Chondrocyte (in vitro differentiated cells): ENCODE measurements at regions not wholly inside any gene's neighbourhood (a gene's known extent, or its start where the extent isn't known, plus 50 kb on each side); places are given as distances from the start of the nearest gene placed in this dataset.

ENCODE experiments used
- DNase-seq: peaks from one replicate; pipeline ENCODE4 v3.0.0; 2021; ENCODE audit warnings: mixed read lengths, low spot score
- H3K27ac Mint-ChIP-seq: one replicate; pipeline ENCODE4 v1.8.0; 2021; ENCODE audit warnings: mild to moderate bottlenecking, moderate library complexity, mixed read lengths; ENCODE audit not compliant: unreplicated experiment
- H3K27me3 Mint-ChIP-seq: 2 replicates; pipeline ENCODE4 v1.8.0; 2021; ENCODE audit warnings: low read depth, mixed read lengths
- H3K36me3 Mint-ChIP-seq: 2 replicates; pipeline ENCODE4 v1.8.0; 2021; ENCODE audit warnings: low read depth, mixed read lengths
- H3K4me1 Mint-ChIP-seq: 2 replicates; pipeline ENCODE4 v1.8.0; 2021; ENCODE audit warnings: low read depth, mild to moderate bottlenecking, mixed read lengths
- H3K4me3 Mint-ChIP-seq: one replicate; pipeline ENCODE4 v1.8.0; 2021; ENCODE audit warnings: mild to moderate bottlenecking, moderate library complexity, mixed read lengths; ENCODE audit not compliant: unreplicated experiment
- H3K9me3 Mint-ChIP-seq: 2 replicates; pipeline ENCODE4 v1.8.0; 2021; ENCODE audit warnings: low read depth, mixed read lengths
- CTCF ChIP-seq: fragments of 200-600 bp; sonication (generic); IDR thresholded peaks from 2 replicates; pipeline ENCODE4 v1.5.0; 2021; ENCODE audit warnings: antibody characterized with exemption, mild to moderate bottlenecking, moderate library complexity

- Mint-ChIP-seq H3K27me3 (peaks cover 22% of the 10 kb centered on the region), H3K9me3 (peaks cover 7% of the 10 kb centered on the region), H3K4me1 (peaks cover 7% of the 10 kb centered on the region), H3K36me3 (peaks cover 3% of the 10 kb centered on the region), H3K27ac (no peak overlapping the region), H3K4me3 (no peak overlapping the region)
- no peak for DNase-seq
- no peak for TF ChIP-seq CTCF
Observed at GRCh38 chr6:137286916-137287315, 67.7 kb upstream of the IFNGR1 start.

GRCh38 chr6:137286368-137286767, 67.2 kb upstream of the IFNGR1 start:
- peaks cover 5% of the 10 kb centered on the region for H3K4me1 Mint-ChIP-seq
- H3K4me3 Mint-ChIP-seq = no peak overlapping the region
- peaks cover 3% of the 10 kb centered on the region for H3K36me3 Mint-ChIP-seq
- H3K27me3 Mint-ChIP-seq = peaks cover 21% of the 10 kb centered on the region
- no peak for DNase-seq
- no peak for TF ChIP-seq CTCF
- H3K9me3 Mint-ChIP-seq = peaks cover 7% of the 10 kb centered on the region
- no peak overlapping the region for H3K27ac Mint-ChIP-seq

- H3K27ac Mint-ChIP-seq = no peak overlapping the region
- H3K9me3 Mint-ChIP-seq = peaks cover 7% of the 10 kb centered on the region
- peaks cover 25% of the 10 kb centered on the region for H3K27me3 Mint-ChIP-seq
- no peak for DNase-seq
- peaks cover 3% of the 10 kb centered on the region for H3K36me3 Mint-ChIP-seq
- no peak for TF ChIP-seq CTCF
- no peak overlapping the region for H3K4me3 Mint-ChIP-seq
- peaks cover 4% of the 10 kb centered on the region for H3K4me1 Mint-ChIP-seq
Observed at GRCh38 chr6:137284811-137285110, 65.6 kb upstream of the IFNGR1 start.

- no peak overlapping the region for H3K27ac Mint-ChIP-seq
- H3K36me3 Mint-ChIP-seq = peaks cover 3% of the 10 kb centered on the region
- H3K9me3 Mint-ChIP-seq = peaks cover 7% of the 10 kb centered on the region
- DNase-seq = no peak
- H3K4me3 Mint-ChIP-seq = no peak overlapping the region
- TF ChIP-seq CTCF = no peak
- H3K4me1 Mint-ChIP-seq = peaks cover 4% of the 10 kb centered on the region
- H3K27me3 Mint-ChIP-seq = peaks cover 23% of the 10 kb centered on the region
Observed at GRCh38 chr6:137283940-137284810, 65.0 kb upstream of the IFNGR1 start.

GRCh38 chr6:137283080-137283479, 63.9 kb upstream of the IFNGR1 start:
- Mint-ChIP-seq H3K9me3 (peaks cover 7% of the 10 kb centered on the region), H3K27me3 (peaks cover 23% of the 10 kb centered on the region), H3K27ac (no peak overlapping the region), H3K4me1 (peaks cover 9% of the 10 kb centered on the region), H3K4me3 (no peak overlapping the region), H3K36me3 (peaks cover 3% of the 10 kb centered on the region)
- TF ChIP-seq CTCF = no peak
- DNase-seq = no peak
